ENCODE measurements at regions not wholly inside any gene's neighbourhood (a gene's known extent, or its start where the extent isn't known, plus 50 kb on each side); places are given as distances from the start of the nearest gene placed in this dataset.

DNA sequence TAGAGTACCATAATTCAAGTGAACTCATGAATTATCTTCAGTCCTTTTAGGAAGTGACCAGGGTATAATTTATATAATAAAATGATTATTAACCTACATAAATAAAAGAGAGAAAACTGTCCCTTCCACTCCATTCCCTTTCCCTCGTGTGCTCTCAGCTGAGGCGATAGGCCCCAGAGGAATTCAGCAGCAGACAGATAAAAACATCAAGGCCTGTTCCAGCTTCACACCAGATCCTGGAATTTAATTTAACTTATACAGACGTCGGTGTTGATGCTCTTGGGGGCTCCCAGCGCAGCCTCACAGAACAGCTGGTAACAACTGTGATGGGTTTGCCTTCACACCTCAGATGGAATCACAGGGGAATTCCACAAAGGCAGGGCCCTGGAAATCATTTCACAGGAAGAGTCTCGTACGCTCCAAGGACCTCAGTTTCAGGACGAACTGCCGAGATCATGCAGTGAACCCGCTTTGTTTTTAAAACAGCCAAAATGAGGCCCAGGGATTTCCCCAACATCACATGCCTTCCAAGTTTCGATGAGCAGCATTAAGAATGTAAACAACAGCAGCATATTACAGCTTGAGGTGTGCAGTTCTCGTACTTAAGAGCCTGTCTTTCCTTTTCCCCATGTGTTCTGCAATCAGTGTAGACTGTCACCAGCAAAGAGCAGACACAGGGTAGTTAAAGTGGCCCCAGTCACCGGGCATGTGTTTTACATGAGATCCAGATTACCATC lies 73.6 kb upstream of the ALDH1B1 start:
- Histone ChIP-seq H2BK20ac (ENCODE audit: low read depth, low read length, poor library complexity, severe bottlenecking) (no peak overlapping the region), H2BK15ac (ENCODE audit: low read depth, low read length) (no peak overlapping the region), H3K79me1 (ENCODE audit: insufficient read depth, low read depth, low read length, poor library complexity, severe bottlenecking) (no peaks in the 10 kb centered on the region), H2BK5ac (ENCODE audit: insufficient read length, low read length) (no peak overlapping the region), H3K4me2 (ENCODE audit: insufficient read depth, insufficient read length, low read length) (no peak overlapping the region), H2BK12ac (ENCODE audit: insufficient read length, low read depth, low read length) (no peak overlapping the region), H4K8ac (replicated peaks; ENCODE audit: insufficient read length, low read depth, low read length) (no peak overlapping the region), H3K4me1 (ENCODE audit: insufficient read depth, low read length) (no peaks in the 10 kb centered on the region), H4K5ac (ENCODE audit: insufficient read length, low read depth, low read length) (no peak overlapping the region), H3K79me2 (ENCODE audit: insufficient read depth, low read length) (no peaks in the 10 kb centered on the region), H3K9ac (ENCODE audit: extremely low read depth, insufficient read length, low read length) (no peak overlapping the region), H2BK120ac (ENCODE audit: low read depth, low read length, poor library complexity, severe bottlenecking) (no peak overlapping the region), H3K18ac (ENCODE audit: insufficient read length, low read depth, low read length) (no peak overlapping the region), H4K91ac (ENCODE audit: insufficient read length, low read depth, low read length) (no peak overlapping the region), H3K56ac (ENCODE audit: insufficient read length, low read depth, low read length) (no peak overlapping the region), H2AK5ac (ENCODE audit: insufficient read length, low read length) (no peak overlapping the region), H3K23ac (ENCODE audit: insufficient read length, low read depth, low read length) (no peak overlapping the region), H2AFZ (ENCODE audit: low read length) (no peak overlapping the region), H3K27ac (ENCODE audit: insufficient read length, low read depth, low read length) (no peak overlapping the region), H3T11ph (ENCODE audit: low read length) (no peak overlapping the region), H3K27me3 (ENCODE audit: insufficient read depth, low read length) (no peaks in the 10 kb centered on the region), H3K23me2 (ENCODE audit: insufficient read length, low read depth, low read length, poor library complexity, severe bottlenecking) (no peaks in the 10 kb centered on the region), H4K20me1 (ENCODE audit: control insufficient read depth, insufficient read depth, insufficient read length) (no peaks in the 10 kb centered on the region), H3K14ac (ENCODE audit: insufficient read depth, low read length) (no peak overlapping the region), H3K9me3 (ENCODE audit: control insufficient read depth, low read depth, low read length) (no peaks in the 10 kb centered on the region), H3K4ac (ENCODE audit: low read depth, low read length) (no peak overlapping the region)
- no peak overlapping the region for H3K4me3 Mint-ChIP-seq
- peaks cover 3 to 6% (median 5%) of the 10 kb centered on the region in 3 experiments; a peak in 3 of 7 replicates for H3K36me3 Mint-ChIP-seq (ENCODE audit: insufficient read depth in 1 of 3, low read depth in 3 of 3)
- peaks cover 6 to 8% of the 10 kb centered on the region in 2 experiments for H3K9me3 Mint-ChIP-seq
- no CpG with 5 or more reads among the region's 13 CpGs for WGBS (ENCODE audit: extremely low coverage, insufficient read length, low lambda C conversion rate)
- no peak for DNase-seq
- no peak overlapping the region for H3K27ac Mint-ChIP-seq
- no peaks in the 10 kb centered on the region for H3K4me1 Mint-ChIP-seq
- peaks cover 38% of the 10 kb centered on the region for H3K27me3 Mint-ChIP-seq (ENCODE audit: low read depth)
- TF ChIP-seq, protein P1, sequence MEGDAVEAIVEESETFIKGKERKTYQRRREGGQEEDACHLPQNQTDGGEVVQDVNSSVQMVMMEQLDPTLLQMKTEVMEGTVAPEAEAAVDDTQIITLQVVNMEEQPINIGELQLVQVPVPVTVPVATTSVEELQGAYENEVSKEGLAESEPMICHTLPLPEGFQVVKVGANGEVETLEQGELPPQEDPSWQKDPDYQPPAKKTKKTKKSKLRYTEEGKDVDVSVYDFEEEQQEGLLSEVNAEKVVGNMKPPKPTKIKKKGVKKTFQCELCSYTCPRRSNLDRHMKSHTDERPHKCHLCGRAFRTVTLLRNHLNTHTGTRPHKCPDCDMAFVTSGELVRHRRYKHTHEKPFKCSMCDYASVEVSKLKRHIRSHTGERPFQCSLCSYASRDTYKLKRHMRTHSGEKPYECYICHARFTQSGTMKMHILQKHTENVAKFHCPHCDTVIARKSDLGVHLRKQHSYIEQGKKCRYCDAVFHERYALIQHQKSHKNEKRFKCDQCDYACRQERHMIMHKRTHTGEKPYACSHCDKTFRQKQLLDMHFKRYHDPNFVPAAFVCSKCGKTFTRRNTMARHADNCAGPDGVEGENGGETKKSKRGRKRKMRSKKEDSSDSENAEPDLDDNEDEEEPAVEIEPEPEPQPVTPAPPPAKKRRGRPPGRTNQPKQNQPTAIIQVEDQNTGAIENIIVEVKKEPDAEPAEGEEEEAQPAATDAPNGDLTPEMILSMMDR (conservative IDR thresholded peaks at IDR 0.05), result no peak

All from H9 (cell line).